Ovary (tissue), 3 donors: ENCODE measurements at regions not wholly inside any gene's neighbourhood (a gene's known extent, or its start where the extent isn't known, plus 50 kb on each side); places are given as distances from the start of the nearest gene placed in this dataset.
A peak's percentile ranks its signal among the peaks of the same experiment; 100 is the strongest.

Experiments used
- CTCF ChIP-seq, 3 donors: fragments of 450-650 bp in 2 of 3; fragments of 200-600 bp in 1 of 3; IDR thresholded peaks; one replicate each; pipeline versions ENCODE4 v1.5.1 to v1.8.0; 2016 to 2022; ENCODE audit warnings: antibody characterized with exemption in 3 of 3, mild to moderate bottlenecking in 1 of 3
- POLR2A ChIP-seq: fragments of 450-650 bp; IDR thresholded peaks from one replicate; pipeline ENCODE4 v1.6.1; 2017; ENCODE audit warnings: antibody characterized with exemption, mild to moderate bottlenecking, moderate library complexity
- donor health status: DM: no; HTN: no; CAD: no.

GRCh38 chr3:170809007-170809974 lies 60.7 kb downstream of the RPL22L1 start:
- TF ChIP-seq CTCF (IDR thresholded peaks at IDR 0.05): peak in 1 of 3 donors; percentile 35
- no peak for TF ChIP-seq POLR2A
